DOHH2 (cell line): ENCODE measurements at regions not wholly inside any gene's neighbourhood (a gene's known extent, or its start where the extent isn't known, plus 50 kb on each side); places are given as distances from the start of the nearest gene placed in this dataset.

Source experiments
- H3F3A ChIP-seq: fragments of 200-600 bp; sonication (generic), shearing (Covaris generic); 2 replicates; pipeline ENCODE4 v1.6.0; 2016; ENCODE audit warnings: antibody characterized with exemption, mild to moderate bottlenecking; ENCODE audit not compliant: control insufficient read depth, insufficient read depth
- H3K27ac ChIP-seq: fragments of 200-600 bp; sonication (generic); 2 replicates; pipeline ENCODE4 v1.5.1; 2014; ENCODE audit warnings: low read depth, mild to moderate bottlenecking, low read length, moderate library complexity
- H3K27me3 ChIP-seq: fragments of 200-600 bp; sonication (generic); 2 replicates; pipeline ENCODE4 v1.6.1; 2014; ENCODE audit warnings: mild to moderate bottlenecking, low read length, mixed read lengths; ENCODE audit not compliant: control insufficient read depth
- H3K36me3 ChIP-seq: fragments of 200-600 bp; sonication (generic); 2 replicates; pipeline ENCODE4 v1.6.1; 2014; ENCODE audit warnings: mild to moderate bottlenecking, low read length, moderate library complexity, mixed read lengths; ENCODE audit not compliant: control insufficient read depth
- H3K4me1 ChIP-seq: fragments of 200-600 bp; sonication (generic); 2 replicates; pipeline ENCODE4 v1.6.1; 2014; ENCODE audit warnings: mild to moderate bottlenecking, low read length, mixed read lengths; ENCODE audit not compliant: control insufficient read depth
- H3K4me2 ChIP-seq: fragments of 200-600 bp; sonication (generic); 2 replicates; pipeline ENCODE4 v1.6.0; 2014; ENCODE audit warnings: mild to moderate bottlenecking, low read length, moderate library complexity
- H3K4me3 ChIP-seq: fragments of 200-600 bp; sonication (generic); 2 replicates; pipeline ENCODE4 v1.5.1; 2014; ENCODE audit warnings: mild to moderate bottlenecking, low read length, mixed read lengths
- H3K79me2 ChIP-seq: fragments of 200-600 bp; sonication (generic); 2 replicates; pipeline ENCODE4 v1.6.1; 2014; ENCODE audit warnings: mild to moderate bottlenecking, low read length, mixed read lengths; ENCODE audit not compliant: control insufficient read depth
- H3K9me2 ChIP-seq: fragments of 200-600 bp; sonication (generic); replicated peaks from 2 replicates; pipeline ENCODE4 v1.6.1; 2014; ENCODE audit warnings: mild to moderate bottlenecking, low read length, mixed read lengths; ENCODE audit not compliant: control insufficient read depth
- H3K9me3 ChIP-seq: fragments of 200-600 bp; sonication (generic); 2 replicates; pipeline ENCODE4 v1.6.1; 2014; ENCODE audit warnings: antibody characterized with exemption, low read length, mixed read lengths; ENCODE audit not compliant: control insufficient read depth, insufficient read depth
- H4K20me1 ChIP-seq: fragments of 200-600 bp; sonication (generic); 2 replicates; pipeline ENCODE4 v1.6.0; 2014; ENCODE audit warnings: low read depth, mild to moderate bottlenecking, antibody characterized with exemption, low read length, moderate library complexity; ENCODE audit not compliant: control insufficient read depth, insufficient read depth
- CTCF ChIP-seq: fragments of 200-600 bp; sonication (generic); IDR thresholded peaks from one replicate; pipeline ENCODE4 v1.5.1; 2014; ENCODE audit warnings: antibody characterized with exemption, mild to moderate bottlenecking, low read depth, low read length; ENCODE audit not compliant: poor library complexity, severe bottlenecking
- EZH2phosphoT487 ChIP-seq: fragments of 200-600 bp; sonication (generic); IDR thresholded peaks from 2 replicates; pipeline ENCODE4 v1.6.1; 2017; ENCODE audit warnings: borderline replicate concordance, mild to moderate bottlenecking, antibody characterized with exemption, low read length, moderate library complexity, mixed read lengths

- Histone ChIP-seq H3K27ac (no peak overlapping the region), H3K4me3 (no peak overlapping the region), H3K27me3 (no peaks in the 10 kb centered on the region), H3K4me2 (no peak overlapping the region), H3K9me2 (no peaks in the 10 kb centered on the region), H3K36me3 (no peaks in the 10 kb centered on the region), H4K20me1 (no peaks in the 10 kb centered on the region), H3K4me1 (0 out of 2 replicates have a peak, but pooled peaks cover 5% of the 10 kb centered on the region), H3F3A (no peaks in the 10 kb centered on the region), H3K79me2 (no peaks in the 10 kb centered on the region), H3K9me3 (no peaks in the 10 kb centered on the region)
- TF ChIP-seq EZH2phosphoT487 (no peak), CTCF (no peak)
These were observed 118.9 kb upstream of the S1PR3 start for GRCh38 chr9:88872192-88872946.

GRCh38 chr9:88873635-88874034, 117.6 kb upstream of the S1PR3 start:
- H3K27me3 ChIP-seq, result no peaks in the 10 kb centered on the region
- no peaks in the 10 kb centered on the region for H3F3A ChIP-seq
- H3K79me2 ChIP-seq, result no peaks in the 10 kb centered on the region
- H3K9me2 ChIP-seq, result no peaks in the 10 kb centered on the region
- no peaks in the 10 kb centered on the region for H4K20me1 ChIP-seq
- no peak overlapping the region for H3K27ac ChIP-seq
- no peak for TF ChIP-seq EZH2phosphoT487
- no peaks in the 10 kb centered on the region for H3K36me3 ChIP-seq
- no peaks in the 10 kb centered on the region for H3K9me3 ChIP-seq
- H3K4me2 ChIP-seq, result no peak overlapping the region
- H3K4me1 ChIP-seq, result 0 out of 2 replicates have a peak, but pooled peaks cover 5% of the 10 kb centered on the region
- no peak overlapping the region for H3K4me3 ChIP-seq

GRCh38 chr9:88874391-88874790, 116.9 kb upstream of the S1PR3 start:
- TF ChIP-seq CTCF, result no peak
- H3K4me2 ChIP-seq, result no peak overlapping the region
- no peak overlapping the region for H3K4me3 ChIP-seq
- 0 out of 2 replicates have a peak, but pooled peaks cover 5% of the 10 kb centered on the region for H3K4me1 ChIP-seq
- H3K9me3 ChIP-seq, result no peaks in the 10 kb centered on the region
- no peaks in the 10 kb centered on the region for H3K27me3 ChIP-seq
- H3K79me2 ChIP-seq, result no peaks in the 10 kb centered on the region
- no peaks in the 10 kb centered on the region for H3K9me2 ChIP-seq
- no peak overlapping the region for H3K27ac ChIP-seq
- H4K20me1 ChIP-seq, result no peaks in the 10 kb centered on the region
- H3F3A ChIP-seq, result no peaks in the 10 kb centered on the region
- no peaks in the 10 kb centered on the region for H3K36me3 ChIP-seq

GRCh38 chr9:88875400-88876120, 115.7 kb upstream of the S1PR3 start:
- no peaks in the 10 kb centered on the region for H3K79me2 ChIP-seq
- no peaks in the 10 kb centered on the region for H3F3A ChIP-seq
- no peaks in the 10 kb centered on the region for H4K20me1 ChIP-seq
- no peaks in the 10 kb centered on the region for H3K9me3 ChIP-seq
- H3K36me3 ChIP-seq, result no peaks in the 10 kb centered on the region
- no peaks in the 10 kb centered on the region for H3K9me2 ChIP-seq
- TF ChIP-seq EZH2phosphoT487, result no peak
- TF ChIP-seq CTCF, result no peak
- no peak overlapping the region for H3K27ac ChIP-seq
- H3K4me1 ChIP-seq, result 0 out of 2 replicates have a peak, but pooled peaks cover 5% of the 10 kb centered on the region
- H3K4me3 ChIP-seq, result no peak overlapping the region
- no peak overlapping the region for H3K4me2 ChIP-seq
- no peaks in the 10 kb centered on the region for H3K27me3 ChIP-seq
